ENCODE measurements at regions not wholly inside any gene's neighbourhood (a gene's known extent, or its start where the extent isn't known, plus 50 kb on each side); places are given as distances from the start of the nearest gene placed in this dataset.
"Not testable (repeated sequence)": the region's sequence is repeated elsewhere in the genome, so short reads cannot be mapped to it uniquely, and the experiment has no call there.

DNA sequence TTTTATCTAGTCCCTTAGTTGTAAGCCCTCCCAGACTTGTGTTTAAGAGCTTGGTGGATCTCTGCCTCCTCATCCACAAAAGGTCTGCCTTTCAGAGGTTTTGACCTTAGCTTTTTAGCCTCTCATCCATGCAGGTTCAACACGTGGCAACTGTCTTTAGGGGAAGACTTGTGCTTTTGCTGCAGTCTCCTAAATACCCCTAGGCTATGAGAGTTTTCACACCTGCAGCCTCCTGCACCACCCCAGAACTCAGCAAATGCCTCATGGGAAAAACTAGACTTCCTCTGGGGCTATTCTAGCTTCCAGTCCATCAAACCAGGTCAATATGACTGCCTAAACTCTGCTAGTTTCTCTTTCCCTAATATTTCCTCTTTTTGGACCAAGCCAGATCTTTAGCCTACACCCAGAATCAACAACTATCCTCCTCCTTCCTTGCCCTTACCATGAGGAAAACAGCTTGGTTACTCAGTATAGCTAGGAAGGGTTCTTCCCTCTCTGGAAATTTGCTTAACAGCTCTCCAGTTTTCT is 132.3 kb upstream of the RIOK3 start:
- TF ChIP-seq, protein P1, sequence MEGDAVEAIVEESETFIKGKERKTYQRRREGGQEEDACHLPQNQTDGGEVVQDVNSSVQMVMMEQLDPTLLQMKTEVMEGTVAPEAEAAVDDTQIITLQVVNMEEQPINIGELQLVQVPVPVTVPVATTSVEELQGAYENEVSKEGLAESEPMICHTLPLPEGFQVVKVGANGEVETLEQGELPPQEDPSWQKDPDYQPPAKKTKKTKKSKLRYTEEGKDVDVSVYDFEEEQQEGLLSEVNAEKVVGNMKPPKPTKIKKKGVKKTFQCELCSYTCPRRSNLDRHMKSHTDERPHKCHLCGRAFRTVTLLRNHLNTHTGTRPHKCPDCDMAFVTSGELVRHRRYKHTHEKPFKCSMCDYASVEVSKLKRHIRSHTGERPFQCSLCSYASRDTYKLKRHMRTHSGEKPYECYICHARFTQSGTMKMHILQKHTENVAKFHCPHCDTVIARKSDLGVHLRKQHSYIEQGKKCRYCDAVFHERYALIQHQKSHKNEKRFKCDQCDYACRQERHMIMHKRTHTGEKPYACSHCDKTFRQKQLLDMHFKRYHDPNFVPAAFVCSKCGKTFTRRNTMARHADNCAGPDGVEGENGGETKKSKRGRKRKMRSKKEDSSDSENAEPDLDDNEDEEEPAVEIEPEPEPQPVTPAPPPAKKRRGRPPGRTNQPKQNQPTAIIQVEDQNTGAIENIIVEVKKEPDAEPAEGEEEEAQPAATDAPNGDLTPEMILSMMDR (IDR thresholded peaks at IDR 0.05; ENCODE audit: control insufficient read depth, insufficient read depth, low read depth, low read length, missing control alignments) = no peak
- H3K4me3 ChIP-seq (ENCODE audit: control insufficient read depth, low read depth, low read length) = no peak overlapping the region
- DNase-seq (ENCODE audit: low read depth) = no peak

DNA sequence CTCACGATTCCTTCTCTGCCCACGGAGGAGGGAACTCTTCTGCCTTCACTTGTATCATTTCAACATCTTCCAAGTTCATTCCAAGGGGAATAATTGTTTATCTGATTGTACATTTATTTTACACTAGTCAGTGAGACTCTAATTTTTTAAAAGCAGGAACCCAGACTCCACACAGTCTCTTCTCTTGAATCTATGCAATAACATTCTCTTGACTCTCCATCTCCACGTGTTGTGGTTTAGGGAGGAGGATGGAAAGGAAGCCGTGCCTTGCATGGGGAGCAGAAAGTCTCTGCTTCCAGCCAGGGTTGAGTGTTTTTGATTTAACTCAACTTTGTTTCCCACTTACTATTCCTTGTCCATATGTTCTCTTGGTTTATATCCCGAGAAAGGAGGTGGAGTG is 131.1 kb upstream of the RIOK3 start:
- TF ChIP-seq, protein P1 (IDR thresholded peaks at IDR 0.05; ENCODE audit: control insufficient read depth, insufficient read depth, low read depth, low read length, missing control alignments) = no peak
- no peak overlapping the region for H3K4me3 ChIP-seq (ENCODE audit: control insufficient read depth, low read depth, low read length)
- DNase-seq (ENCODE audit: low read depth) = no peak

DNA sequence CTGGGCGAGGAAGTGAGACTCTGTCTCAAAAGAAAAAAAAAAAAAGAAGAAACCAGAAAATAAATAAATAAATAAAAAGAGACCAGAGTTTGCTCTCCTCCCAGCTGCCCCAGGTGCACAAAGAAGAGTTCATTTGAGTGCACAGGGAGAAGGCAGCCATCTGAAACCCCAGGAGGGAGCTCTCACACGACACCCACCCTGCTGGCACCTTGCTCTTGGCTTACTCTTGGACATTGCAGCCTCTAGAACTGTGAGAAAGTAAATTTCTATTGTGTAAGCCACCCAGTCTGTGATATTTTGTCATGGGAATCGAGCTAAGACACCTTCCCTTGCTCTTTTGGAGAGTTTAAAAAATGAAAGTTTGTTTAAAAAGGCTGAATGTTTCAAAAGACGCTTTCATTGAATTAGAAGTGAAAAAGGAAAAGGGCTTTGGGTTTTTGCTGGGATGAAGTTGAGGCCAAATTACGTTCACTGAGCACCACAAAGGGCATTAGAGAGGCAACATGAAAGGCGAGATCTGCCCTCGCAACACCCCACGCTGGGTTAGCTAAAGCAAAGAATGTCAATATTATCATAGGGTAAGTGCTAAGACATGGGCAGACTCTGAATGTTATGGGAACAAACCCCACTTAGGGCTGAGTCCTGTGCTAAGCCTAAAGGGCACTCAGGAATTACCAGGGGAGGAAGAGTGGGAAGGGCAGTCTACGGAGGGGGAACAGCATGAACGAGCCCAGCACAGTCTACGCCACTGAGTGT is 128.9 kb upstream of the RIOK3 start:
- no peak for DNase-seq (ENCODE audit: low read depth)
- no peak overlapping the region for H3K4me3 ChIP-seq (ENCODE audit: control insufficient read depth, low read depth, low read length)
- TF ChIP-seq, protein P1 (IDR thresholded peaks at IDR 0.05; ENCODE audit: control insufficient read depth, insufficient read depth, low read depth, low read length, missing control alignments) = no peak

DNA sequence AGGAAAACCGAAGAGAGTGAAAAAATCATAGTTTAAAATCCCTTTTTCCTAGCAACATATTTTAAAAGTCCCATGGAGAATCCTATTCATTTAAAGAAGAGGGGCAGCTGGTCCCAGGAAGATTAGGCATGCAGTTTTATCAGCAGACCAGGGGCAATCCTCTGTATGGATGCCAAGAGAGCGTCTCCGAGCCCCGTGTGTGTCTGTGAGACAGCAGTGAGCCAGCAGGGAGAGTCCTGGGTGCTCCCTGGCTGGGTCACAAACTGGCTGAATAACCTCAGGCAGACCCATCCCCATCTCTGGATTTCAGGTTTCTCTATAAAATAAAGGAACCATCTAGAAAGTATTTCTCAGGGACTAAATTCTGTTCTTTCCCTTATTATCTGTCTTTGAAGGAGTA is 128.2 kb upstream of the RIOK3 start:
- DNase-seq (ENCODE audit: low read depth) = no peak
- TF ChIP-seq, protein P1 (IDR thresholded peaks at IDR 0.05; ENCODE audit: control insufficient read depth, insufficient read depth, low read depth, low read length, missing control alignments) = no peak
- no peak overlapping the region for H3K4me3 ChIP-seq (ENCODE audit: control insufficient read depth, low read depth, low read length)

DNA sequence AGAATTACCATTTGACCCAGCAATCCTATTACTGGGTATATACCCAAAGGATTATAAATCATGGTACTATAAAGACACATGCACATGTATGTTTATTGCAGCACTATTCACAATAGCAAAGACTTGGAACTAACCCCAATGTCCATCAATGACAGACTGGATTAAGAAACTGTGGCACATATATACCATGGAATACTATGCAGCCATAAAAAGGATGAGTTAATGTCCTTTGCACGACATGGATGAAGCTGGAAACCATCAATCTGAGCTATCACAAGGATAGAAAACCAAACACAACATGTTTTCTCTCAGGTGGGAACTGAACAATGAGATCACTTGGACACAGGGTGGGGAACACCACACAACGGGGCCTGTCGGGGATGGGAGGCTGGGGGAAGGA is 123.4 kb upstream of the RIOK3 start:
- H3K4me3 ChIP-seq (ENCODE audit: control insufficient read depth, low read depth, low read length); DNase-seq (ENCODE audit: low read depth): not testable (repeated sequence)

DNA sequence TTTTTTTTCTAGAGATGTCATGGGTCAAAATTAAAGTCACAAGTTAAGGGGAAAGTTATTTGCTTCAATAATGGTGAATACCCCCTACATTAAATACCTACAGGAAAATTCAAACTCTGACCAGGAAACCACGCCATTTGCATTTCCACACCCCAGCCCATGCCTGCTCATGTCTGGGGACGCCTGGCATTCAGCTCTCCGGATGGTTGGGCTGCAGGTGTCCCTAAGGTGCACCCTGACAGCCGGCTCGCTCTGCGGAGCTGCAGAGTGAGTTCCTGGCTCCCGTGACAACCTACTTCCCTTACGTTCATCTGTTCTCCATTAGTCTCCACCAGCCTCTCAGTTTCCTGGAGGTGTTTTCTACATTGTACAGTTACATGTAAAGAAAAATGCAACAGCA is 122.7 kb upstream of the RIOK3 start:
- TF ChIP-seq, protein P1 (IDR thresholded peaks at IDR 0.05; ENCODE audit: control insufficient read depth, insufficient read depth, low read depth, low read length, missing control alignments) = no peak
- H3K4me3 ChIP-seq (ENCODE audit: control insufficient read depth, low read depth, low read length) = no peak overlapping the region
- no peak for DNase-seq (ENCODE audit: low read depth)

DNA sequence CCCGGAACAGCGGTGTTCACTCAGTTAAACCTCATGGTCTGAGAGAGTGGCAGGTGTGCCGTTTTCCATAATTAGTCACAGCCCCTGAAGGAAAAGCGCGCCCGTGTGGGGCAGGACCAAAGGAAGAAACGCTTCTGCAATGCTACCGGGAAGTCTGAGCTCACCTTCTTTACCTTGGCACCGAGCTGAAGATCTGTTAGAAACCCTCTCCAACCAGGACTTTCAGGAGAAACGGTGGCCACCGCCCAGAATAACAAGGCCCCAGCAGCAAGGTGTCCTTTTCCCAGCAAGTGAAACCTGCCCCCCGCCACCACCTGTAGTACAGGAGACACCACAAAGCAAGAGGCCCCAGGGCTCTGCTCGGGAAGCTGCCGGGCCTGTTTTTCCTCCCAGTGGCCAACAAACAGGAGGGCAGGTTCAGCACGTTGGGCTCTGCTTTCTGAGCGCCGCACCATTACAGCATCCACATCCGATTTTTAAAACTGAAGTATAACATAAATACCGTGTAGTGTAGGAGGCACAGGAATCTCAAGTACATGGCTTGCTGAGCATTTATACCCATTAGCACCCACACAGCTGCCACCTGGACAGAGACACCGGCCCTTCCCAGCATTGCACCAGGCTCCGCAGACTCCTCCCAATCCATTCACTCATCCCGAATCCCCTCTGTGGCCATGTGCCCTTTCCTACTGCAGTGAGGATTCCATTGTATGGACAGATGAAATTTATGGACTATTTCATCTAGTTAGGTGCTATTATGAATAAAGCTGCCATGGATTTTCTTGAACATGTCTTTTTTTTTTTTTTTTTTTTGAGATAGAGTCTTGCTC is 121.8 kb upstream of the RIOK3 start:
- H3K4me3 ChIP-seq (ENCODE audit: control insufficient read depth, low read depth, low read length) = no peak overlapping the region
- no peak for DNase-seq (ENCODE audit: low read depth)
- TF ChIP-seq, protein P1 (IDR thresholded peaks at IDR 0.05; ENCODE audit: control insufficient read depth, insufficient read depth, low read depth, low read length, missing control alignments) = no peak

Data from AG09309 (cell line).